Colonic mucosa (tissue), 4 donors: ENCODE measurements at regions not wholly inside any gene's neighbourhood (a gene's known extent, or its start where the extent isn't known, plus 50 kb on each side); places are given as distances from the start of the nearest gene placed in this dataset.

Experiments
- DNase-seq: peaks from one replicate; pipeline ENCODE4 v3.0.0-alpha.2; 2020
- H3K27ac ChIP-seq: fragments of 200-600 bp; one replicate; pipeline ENCODE4 v1.8.0; 2021
- H3K27me3 ChIP-seq: fragments of 200-600 bp; one replicate; pipeline ENCODE4 v1.8.0; 2021
- H3K36me3 ChIP-seq: fragments of 200-600 bp; one replicate; pipeline ENCODE4 v1.8.0; 2021
- H3K4me1 ChIP-seq: fragments of 200-600 bp; one replicate; pipeline ENCODE4 v1.8.0; 2021; ENCODE audit warnings: mild to moderate bottlenecking
- H3K4me3 ChIP-seq: fragments of 200-600 bp; one replicate; pipeline ENCODE4 v1.8.0; 2021
- H3K9ac ChIP-seq, 2 donors: one replicate each; pipeline ENCODE4 v1.7.0; 2013; ENCODE audit warnings: control low read depth in 2 of 2, low read depth in 2 of 2, low read length in 2 of 2
- H3K9me3 ChIP-seq: fragments of 200-600 bp; one replicate; pipeline ENCODE4 v1.8.0; 2021
- intact Hi-C: fragments of 100-400 bp; cut with DNase I; formaldehyde crosslinking; loops from one replicate; pipeline ENCODE4 v1.14.1; 2022
- TF ChIP-seq, protein P1 (sequence below): fragments of 200-600 bp; IDR thresholded peaks from one replicate; pipeline ENCODE4 v1.8.0; 2022; ENCODE audit warnings: antibody characterized with exemption, mild to moderate bottlenecking
- donor health status: healthy.
- donor health status: DM: no; HTN: no; CAD: no.
- donor health status: DM: no; HTN: no; CAD: no.

DNA sequence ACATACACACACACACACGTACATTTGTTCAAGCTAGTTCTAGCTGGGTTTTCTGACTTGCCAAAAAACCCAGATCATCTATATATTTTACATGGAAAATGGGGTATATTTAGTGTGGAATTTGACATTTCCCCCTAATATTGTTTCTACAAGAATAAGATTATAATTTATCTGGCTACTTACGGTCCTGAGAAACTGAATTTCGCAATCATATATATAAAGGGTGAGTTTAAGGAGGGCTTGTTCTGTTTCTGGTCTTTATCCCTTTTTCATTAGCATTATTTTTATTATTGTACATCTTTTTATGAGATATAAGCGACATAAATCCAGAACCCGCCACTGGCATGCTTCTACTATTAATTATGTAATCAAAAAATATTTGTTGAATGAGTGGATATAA, 528.9 kb downstream of the TMX3 start:
- TF ChIP-seq, protein P1, sequence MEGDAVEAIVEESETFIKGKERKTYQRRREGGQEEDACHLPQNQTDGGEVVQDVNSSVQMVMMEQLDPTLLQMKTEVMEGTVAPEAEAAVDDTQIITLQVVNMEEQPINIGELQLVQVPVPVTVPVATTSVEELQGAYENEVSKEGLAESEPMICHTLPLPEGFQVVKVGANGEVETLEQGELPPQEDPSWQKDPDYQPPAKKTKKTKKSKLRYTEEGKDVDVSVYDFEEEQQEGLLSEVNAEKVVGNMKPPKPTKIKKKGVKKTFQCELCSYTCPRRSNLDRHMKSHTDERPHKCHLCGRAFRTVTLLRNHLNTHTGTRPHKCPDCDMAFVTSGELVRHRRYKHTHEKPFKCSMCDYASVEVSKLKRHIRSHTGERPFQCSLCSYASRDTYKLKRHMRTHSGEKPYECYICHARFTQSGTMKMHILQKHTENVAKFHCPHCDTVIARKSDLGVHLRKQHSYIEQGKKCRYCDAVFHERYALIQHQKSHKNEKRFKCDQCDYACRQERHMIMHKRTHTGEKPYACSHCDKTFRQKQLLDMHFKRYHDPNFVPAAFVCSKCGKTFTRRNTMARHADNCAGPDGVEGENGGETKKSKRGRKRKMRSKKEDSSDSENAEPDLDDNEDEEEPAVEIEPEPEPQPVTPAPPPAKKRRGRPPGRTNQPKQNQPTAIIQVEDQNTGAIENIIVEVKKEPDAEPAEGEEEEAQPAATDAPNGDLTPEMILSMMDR: no peak
- Histone ChIP-seq H3K4me3 (no peak overlapping the region), H3K9ac (no peak overlapping the region), H3K27me3 (no peaks in the 10 kb centered on the region), H3K9me3 (no peaks in the 10 kb centered on the region), H3K27ac (no peak overlapping the region), H3K36me3 (no peaks in the 10 kb centered on the region), H3K4me1 (no peaks in the 10 kb centered on the region)
- intact Hi-C loops: no loop called here
- no peak for DNase-seq

DNA sequence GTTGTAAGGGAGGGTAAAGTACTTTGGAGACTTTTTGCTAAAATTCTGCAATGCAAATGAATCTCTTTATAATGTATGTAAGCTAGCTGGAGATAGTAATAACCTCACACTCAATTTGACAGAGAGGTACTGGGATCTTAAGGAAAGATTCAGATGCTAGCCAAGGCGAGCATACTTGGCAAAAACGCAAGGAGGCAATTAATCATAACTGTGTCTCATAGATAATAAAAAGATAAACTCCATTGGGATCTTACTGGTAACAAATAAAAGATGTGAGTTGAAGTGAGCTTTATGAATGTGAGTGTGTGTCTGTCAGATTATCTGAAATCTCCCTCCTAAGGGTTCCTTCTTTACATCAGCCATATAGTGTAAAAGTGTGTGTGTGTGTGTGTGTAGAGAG, 533.0 kb downstream of the TMX3 start:
- TF ChIP-seq, protein P1: no peak
- no peaks in the 10 kb centered on the region for H3K27me3 ChIP-seq
- no peak overlapping the region for H3K27ac ChIP-seq
- no peaks in the 10 kb centered on the region for H3K9me3 ChIP-seq
- no peak overlapping the region for H3K4me3 ChIP-seq
- intact Hi-C loops: no loop called here
- no peaks in the 10 kb centered on the region for H3K4me1 ChIP-seq
- DNase-seq: no peak
- no peak overlapping the region for H3K9ac ChIP-seq
- no peaks in the 10 kb centered on the region for H3K36me3 ChIP-seq

DNA sequence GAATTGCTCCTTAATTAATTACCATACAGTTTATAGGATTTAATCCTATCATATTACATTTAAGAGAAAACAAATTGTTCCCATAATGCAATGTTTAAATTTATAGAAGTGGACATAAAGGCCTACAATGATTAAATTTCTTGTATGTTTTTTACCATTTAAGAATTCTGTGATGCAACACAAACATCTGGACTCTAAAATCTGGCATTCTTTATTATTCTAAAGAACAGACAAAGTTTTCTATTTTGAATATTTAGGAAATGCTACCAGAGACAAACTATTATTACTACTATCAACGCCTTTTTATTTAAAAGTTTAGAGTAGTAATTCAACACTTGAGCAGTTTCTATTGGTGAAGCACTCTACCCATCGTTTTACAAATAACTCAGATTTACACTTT, 535.1 kb downstream of the TMX3 start:
- Histone ChIP-seq H3K27ac (no peak overlapping the region), H3K27me3 (no peaks in the 10 kb centered on the region), H3K4me3 (no peak overlapping the region), H3K9ac (no peak overlapping the region), H3K4me1 (no peaks in the 10 kb centered on the region), H3K36me3 (no peaks in the 10 kb centered on the region), H3K9me3 (no peaks in the 10 kb centered on the region)
- DNase-seq: no peak
- TF ChIP-seq, protein P1: no peak
- intact Hi-C loops: no loop called here

DNA sequence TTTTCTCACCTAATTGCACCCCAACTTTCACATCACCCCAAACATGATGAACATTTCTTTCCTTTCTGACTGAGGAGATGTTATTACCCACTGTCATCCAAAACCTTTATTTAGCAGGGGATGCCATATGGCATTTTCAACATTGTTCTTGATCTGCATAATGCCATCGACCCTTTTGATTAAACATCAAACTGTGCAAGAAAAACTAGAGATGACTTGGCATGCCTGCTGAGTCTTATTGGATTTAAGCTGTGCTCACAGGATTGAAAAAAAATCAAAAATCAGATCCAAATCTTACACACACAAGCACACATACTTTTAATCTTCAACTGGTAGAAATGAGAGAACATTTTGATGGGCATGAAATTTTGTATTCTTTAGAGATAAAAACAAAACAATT, 536.0 kb downstream of the TMX3 start:
- Histone ChIP-seq H3K9ac (no peak overlapping the region), H3K36me3 (no peaks in the 10 kb centered on the region), H3K27me3 (no peaks in the 10 kb centered on the region), H3K4me1 (no peaks in the 10 kb centered on the region), H3K27ac (no peak overlapping the region), H3K9me3 (no peaks in the 10 kb centered on the region), H3K4me3 (no peak overlapping the region)
- DNase-seq: no peak
- TF ChIP-seq, protein P1: no peak
- intact Hi-C loops: no loop called here

DNA sequence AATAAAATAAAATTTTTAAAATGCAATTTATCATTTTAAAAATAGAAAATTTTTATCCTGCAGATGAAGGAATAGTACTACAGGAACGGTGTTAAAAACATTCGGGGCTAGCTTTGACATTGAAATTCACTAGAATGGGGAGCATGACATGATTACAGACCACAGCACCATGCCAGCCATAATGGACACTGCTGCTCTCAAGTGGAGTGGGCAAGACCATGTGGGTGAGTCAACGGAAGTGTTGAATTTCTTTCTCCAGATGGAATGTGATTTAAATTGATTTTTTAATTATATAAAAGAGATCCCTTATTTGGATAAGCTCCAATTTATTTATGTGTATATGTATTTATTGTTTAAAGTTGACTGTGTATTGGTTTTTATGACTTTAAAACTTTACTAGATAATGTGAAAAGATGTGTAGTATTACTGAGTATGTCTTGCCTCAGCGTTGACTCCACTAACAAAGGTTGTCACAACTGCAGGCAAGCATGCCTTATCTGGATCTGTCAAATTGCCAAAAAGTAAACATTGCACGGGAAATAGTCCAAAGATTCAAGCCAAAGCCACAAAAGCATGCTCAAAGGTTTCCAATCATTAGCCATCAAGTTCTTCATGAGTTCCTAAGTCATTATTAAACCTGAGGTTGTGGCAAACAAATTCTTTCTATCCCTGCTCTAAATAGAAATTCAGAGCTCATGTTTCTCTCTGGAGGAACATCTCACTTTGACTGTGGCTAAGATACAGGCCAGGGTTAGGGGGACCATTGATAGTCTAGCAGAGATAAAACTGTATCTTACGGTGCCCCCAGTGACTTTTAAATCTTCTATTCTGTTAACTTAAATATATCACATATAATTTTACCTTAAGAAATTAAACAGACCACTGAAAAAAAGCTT, 536.9 kb downstream of the TMX3 start:
- no peaks in the 10 kb centered on the region for H3K36me3 ChIP-seq
- no peaks in the 10 kb centered on the region for H3K27me3 ChIP-seq
- no peaks in the 10 kb centered on the region for H3K9me3 ChIP-seq
- no peak overlapping the region for H3K9ac ChIP-seq
- no peak overlapping the region for H3K27ac ChIP-seq
- H3K4me1 ChIP-seq: no peaks in the 10 kb centered on the region
- H3K4me3 ChIP-seq: no peak overlapping the region
- TF ChIP-seq, protein P1: no peak
- no peak for DNase-seq
- intact Hi-C loops: no loop called here
